CD4-positive, CD25-positive, alpha-beta regulatory T cell (primary cell): ENCODE measurements at regions not wholly inside any gene's neighbourhood (a gene's known extent, or its start where the extent isn't known, plus 50 kb on each side); places are given as distances from the start of the nearest gene placed in this dataset.

Source experiments
- ATAC-seq, 2 donors: fragments of 150-1000 bp; cut with Tn5 transposase; one replicate each; pipeline ENCODE4 v1.10.0; 2021; ENCODE audit warnings: low read depth in 2 of 2, moderate number of reproducible peaks in 2 of 2, moderate library complexity in 1 of 2
- DNase-seq, 3 donors: peaks; one replicate each; pipeline versions ENCODE4 v3.0.0 to v3.0.0-alpha.2; 2012 to 2022; ENCODE audit warnings: mixed read lengths in 1 of 3
- H3K27ac ChIP-seq: one replicate; pipeline ENCODE4 v1.7.0; 2013; ENCODE audit warnings: mild to moderate bottlenecking, low read length; ENCODE audit not compliant: insufficient read depth, poor library complexity, severe bottlenecking
- H3K27me3 ChIP-seq: one replicate; pipeline ENCODE4 v1.7.0; 2013; ENCODE audit warnings: low read length; ENCODE audit not compliant: control insufficient read depth, insufficient read depth
- H3K36me3 ChIP-seq: one replicate; pipeline ENCODE4 v1.7.0; 2013; ENCODE audit warnings: mild to moderate bottlenecking, low read length, moderate library complexity; ENCODE audit not compliant: control insufficient read depth, insufficient read depth
- H3K4me1 ChIP-seq: 2 replicates; pipeline ENCODE4 v1.7.0; 2013; ENCODE audit warnings: mild to moderate bottlenecking, low read length; ENCODE audit not compliant: insufficient read depth, control insufficient read depth, poor library complexity, severe bottlenecking
- H3K4me3 ChIP-seq: one replicate; pipeline ENCODE4 v1.7.0; 2013; ENCODE audit warnings: low read depth, mild to moderate bottlenecking, low read length, moderate library complexity
- H3K9me3 ChIP-seq, 2 experiments: 1 replicate in 1 of 2; 2 replicates in 1 of 2; pipeline ENCODE4 v1.7.0; 2013; ENCODE audit warnings: low read length in 2 of 2, mild to moderate bottlenecking in 1 of 2, moderate library complexity in 1 of 2; ENCODE audit not compliant: control insufficient read depth in 2 of 2
- H3K27ac Mint-ChIP-seq, 3 donors: one replicate each; pipeline ENCODE4 v1.8.0; 2020 to 2022; ENCODE audit warnings: mild to moderate bottlenecking in 3 of 3, mixed read lengths in 3 of 3, moderate library complexity in 2 of 3
- H3K27me3 Mint-ChIP-seq: one replicate; pipeline ENCODE4 v1.8.0; 2022; ENCODE audit warnings: mild to moderate bottlenecking, mixed read lengths
- H3K36me3 Mint-ChIP-seq: one replicate; pipeline ENCODE4 v1.8.0; 2020; ENCODE audit warnings: mixed read lengths
- H3K4me1 Mint-ChIP-seq, 4 donors: one replicate each; pipeline ENCODE4 v1.8.0; 2020 to 2022; ENCODE audit warnings: mixed read lengths in 4 of 4, mild to moderate bottlenecking in 1 of 4
- H3K4me3 Mint-ChIP-seq, 4 donors: one replicate each; pipeline ENCODE4 v1.8.0; 2020 to 2022; ENCODE audit warnings: mild to moderate bottlenecking in 4 of 4, mixed read lengths in 4 of 4, moderate library complexity in 3 of 4
- H3K9me3 Mint-ChIP-seq, 7 donors: one replicate each; pipeline ENCODE4 v1.8.0; 2020 to 2022; ENCODE audit warnings: mixed read lengths in 7 of 7, mild to moderate bottlenecking in 3 of 7, moderate library complexity in 2 of 7

GRCh38 chr2:192854031-192854430 is 659.3 kb upstream of the TMEFF2 start:
- Mint-ChIP-seq H3K27me3 (no peaks in the 10 kb centered on the region), H3K4me1 (no peaks in the 10 kb centered on the region), H3K36me3 (no peaks in the 10 kb centered on the region), H3K27ac (no peak overlapping the region), H3K4me3 (no peak overlapping the region), H3K9me3 (peaks cover 0 to 6% (median 1%) of the 10 kb centered on the region in 7 donors)
- H3K36me3 ChIP-seq = no peaks in the 10 kb centered on the region
- no peak overlapping the region for H3K27ac ChIP-seq
- H3K9me3 ChIP-seq = no peaks in the 10 kb centered on the region
- H3K4me1 ChIP-seq = no peaks in the 10 kb centered on the region
- no peaks in the 10 kb centered on the region for H3K27me3 ChIP-seq
- no peak for DNase-seq
- no peak overlapping the region for H3K4me3 ChIP-seq
- no peak for ATAC-seq

DNA sequence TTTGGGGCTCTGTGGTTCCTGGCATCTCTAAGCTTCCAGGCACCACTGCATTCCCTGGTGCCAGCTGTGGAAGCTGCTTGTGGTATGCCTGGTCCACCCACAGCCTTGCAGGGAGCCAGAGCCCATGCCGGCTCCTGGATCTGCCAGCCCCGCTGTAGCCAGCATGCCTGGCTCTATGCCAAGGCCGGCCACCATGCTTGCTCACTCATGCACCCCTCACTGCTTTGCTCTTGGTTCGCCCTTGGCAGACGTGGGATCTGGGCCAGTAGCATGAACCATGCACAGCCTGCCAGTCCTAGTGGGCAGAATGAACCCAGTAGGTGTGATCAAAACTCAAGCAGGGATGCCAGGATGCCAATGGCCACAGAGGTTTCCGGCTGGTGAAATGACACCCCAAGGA is 634.2 kb upstream of the TMEFF2 start:
- no peaks in the 10 kb centered on the region for H3K27me3 Mint-ChIP-seq
- no peak for ATAC-seq
- DNase-seq = no peak

GRCh38 chr2:192828175-192828574 is 633.4 kb upstream of the TMEFF2 start:
- ATAC-seq = no peak
- Mint-ChIP-seq H3K4me1 (no peaks in the 10 kb centered on the region), H3K27me3 (no peaks in the 10 kb centered on the region), H3K27ac (no peak overlapping the region), H3K9me3 (peaks cover 0 to 4% (median 0%) of the 10 kb centered on the region in 7 donors), H3K4me3 (no peak overlapping the region), H3K36me3 (no peaks in the 10 kb centered on the region)
- Histone ChIP-seq H3K36me3 (no peaks in the 10 kb centered on the region), H3K4me3 (no peak overlapping the region), H3K4me1 (no peaks in the 10 kb centered on the region), H3K27me3 (no peaks in the 10 kb centered on the region), H3K27ac (no peak overlapping the region), H3K9me3 (no peaks in the 10 kb centered on the region)
- no peak for DNase-seq

More for the DNA sequence above, 634.2 kb upstream of the TMEFF2 start:
- H3K4me1 Mint-ChIP-seq = no peaks in the 10 kb centered on the region
- Histone ChIP-seq H3K27ac (no peak overlapping the region), H3K4me1 (no peaks in the 10 kb centered on the region), H3K9me3 (no peaks in the 10 kb centered on the region), H3K4me3 (no peak overlapping the region), H3K27me3 (no peaks in the 10 kb centered on the region), H3K36me3 (no peaks in the 10 kb centered on the region)
- no peaks in the 10 kb centered on the region for H3K36me3 Mint-ChIP-seq
- H3K9me3 Mint-ChIP-seq = peaks cover 0 to 1% (median 0%) of the 10 kb centered on the region in 7 donors
- H3K27ac Mint-ChIP-seq = no peak overlapping the region
- no peak overlapping the region for H3K4me3 Mint-ChIP-seq

- Histone ChIP-seq H3K9me3 (no peaks in the 10 kb centered on the region), H3K4me1 (no peaks in the 10 kb centered on the region), H3K27me3 (no peaks in the 10 kb centered on the region), H3K4me3 (no peak overlapping the region), H3K36me3 (no peaks in the 10 kb centered on the region), H3K27ac (no peak overlapping the region)
- peaks cover 0 to 4% (median 0%) of the 10 kb centered on the region in 7 donors for H3K9me3 Mint-ChIP-seq
- H3K36me3 Mint-ChIP-seq = no peaks in the 10 kb centered on the region
- no peak overlapping the region for H3K27ac Mint-ChIP-seq
- no peaks in the 10 kb centered on the region for H3K27me3 Mint-ChIP-seq
- H3K4me3 Mint-ChIP-seq = no peak overlapping the region
- ATAC-seq = no peak
- DNase-seq = no peak
- H3K4me1 Mint-ChIP-seq = no peaks in the 10 kb centered on the region
Observed at GRCh38 chr2:192827735-192828134, 633.0 kb upstream of the TMEFF2 start.

GRCh38 chr2:192814376-192814775 is 619.6 kb upstream of the TMEFF2 start:
- no peaks in the 10 kb centered on the region for H3K4me1 ChIP-seq
- no peaks in the 10 kb centered on the region for H3K9me3 ChIP-seq
- Mint-ChIP-seq H3K27me3 (no peaks in the 10 kb centered on the region), H3K36me3 (no peaks in the 10 kb centered on the region), H3K9me3 (peaks cover 0 to 6% (median 2%) of the 10 kb centered on the region in 7 donors), H3K27ac (no peak overlapping the region), H3K4me1 (no peaks in the 10 kb centered on the region), H3K4me3 (no peak overlapping the region)
- no peaks in the 10 kb centered on the region for H3K36me3 ChIP-seq
- ATAC-seq (no peak), DNase-seq (no peak)
- no peaks in the 10 kb centered on the region for H3K27me3 ChIP-seq
- H3K4me3 ChIP-seq = no peak overlapping the region
- no peak overlapping the region for H3K27ac ChIP-seq

GRCh38 chr2:192813341-192813740 is 618.6 kb upstream of the TMEFF2 start:
- Histone ChIP-seq H3K4me1 (no peaks in the 10 kb centered on the region), H3K27ac (no peak overlapping the region), H3K4me3 (no peak overlapping the region), H3K9me3 (no peaks in the 10 kb centered on the region), H3K27me3 (no peaks in the 10 kb centered on the region), H3K36me3 (no peaks in the 10 kb centered on the region)
- no peaks in the 10 kb centered on the region for H3K36me3 Mint-ChIP-seq
- no peaks in the 10 kb centered on the region for H3K27me3 Mint-ChIP-seq
- DNase-seq (no peak), ATAC-seq (no peak)
- H3K4me1 Mint-ChIP-seq = no peaks in the 10 kb centered on the region
- no peak overlapping the region for H3K4me3 Mint-ChIP-seq
- peaks cover 0 to 13% (median 4%) of the 10 kb centered on the region in 7 donors for H3K9me3 Mint-ChIP-seq
- H3K27ac Mint-ChIP-seq = no peak overlapping the region

- Mint-ChIP-seq H3K27me3 (no peaks in the 10 kb centered on the region), H3K9me3 (peaks cover 0 to 20% (median 5%) of the 10 kb centered on the region in 7 donors), H3K4me1 (no peaks in the 10 kb centered on the region), H3K36me3 (no peaks in the 10 kb centered on the region), H3K27ac (no peak overlapping the region), H3K4me3 (no peak overlapping the region)
- no peaks in the 10 kb centered on the region for H3K27me3 ChIP-seq
- H3K27ac ChIP-seq = no peak overlapping the region
- no peak for DNase-seq
- no peaks in the 10 kb centered on the region for H3K9me3 ChIP-seq
- no peak for ATAC-seq
- no peaks in the 10 kb centered on the region for H3K4me1 ChIP-seq
- H3K4me3 ChIP-seq = no peak overlapping the region
- H3K36me3 ChIP-seq = no peaks in the 10 kb centered on the region
Observed at GRCh38 chr2:192809173-192809572, 614.4 kb upstream of the TMEFF2 start.

- no peak overlapping the region for H3K27ac Mint-ChIP-seq
- DNase-seq (no peak), ATAC-seq (no peak)
- no peak overlapping the region for H3K4me3 Mint-ChIP-seq
- H3K36me3 ChIP-seq = no peaks in the 10 kb centered on the region
- H3K27me3 ChIP-seq = no peaks in the 10 kb centered on the region
- no peak overlapping the region for H3K27ac ChIP-seq
- H3K9me3 ChIP-seq = no peaks in the 10 kb centered on the region
- H3K9me3 Mint-ChIP-seq = peaks cover 0 to 7% (median 1%) of the 10 kb centered on the region in 7 donors
- no peaks in the 10 kb centered on the region for H3K4me1 Mint-ChIP-seq
- H3K4me1 ChIP-seq = no peaks in the 10 kb centered on the region
- H3K27me3 Mint-ChIP-seq = no peaks in the 10 kb centered on the region
- no peaks in the 10 kb centered on the region for H3K36me3 Mint-ChIP-seq
- no peak overlapping the region for H3K4me3 ChIP-seq
Observed at GRCh38 chr2:192783643-192784042, 588.9 kb upstream of the TMEFF2 start.
